Epithelial cell of esophagus (primary cell): ENCODE measurements at regions not wholly inside any gene's neighbourhood (a gene's known extent, or its start where the extent isn't known, plus 50 kb on each side); places are given as distances from the start of the nearest gene placed in this dataset.

Source experiments
- DNase-seq: peaks from one replicate; pipeline ENCODE4 v3.0.0; 2010; ENCODE audit warnings: low read depth
- H3K4me3 ChIP-seq: 2 replicates; pipeline ENCODE4 v1.5.1; 2011; ENCODE audit warnings: mild to moderate bottlenecking, low read length, control low read depth
- CTCF ChIP-seq: IDR thresholded peaks from 2 replicates; pipeline ENCODE4 v1.5.1; 2011; ENCODE audit warnings: low read depth, mild to moderate bottlenecking, low read length, control low read depth, inconsistent platforms; ENCODE audit not compliant: insufficient read depth; ENCODE audit errors: missing control alignments

- DNase-seq, result no peak
- H3K4me3 ChIP-seq, result no peak overlapping the region
- TF ChIP-seq CTCF, result no peak
These were observed 81.7 kb upstream of the NXT1 start for GRCh38 chr20:23268792-23269354.

GRCh38 chr20:23267909-23268308, 82.7 kb upstream of the NXT1 start:
- H3K4me3 ChIP-seq, result no peak overlapping the region
- TF ChIP-seq CTCF, result no peak
- DNase-seq, result no peak

DNA sequence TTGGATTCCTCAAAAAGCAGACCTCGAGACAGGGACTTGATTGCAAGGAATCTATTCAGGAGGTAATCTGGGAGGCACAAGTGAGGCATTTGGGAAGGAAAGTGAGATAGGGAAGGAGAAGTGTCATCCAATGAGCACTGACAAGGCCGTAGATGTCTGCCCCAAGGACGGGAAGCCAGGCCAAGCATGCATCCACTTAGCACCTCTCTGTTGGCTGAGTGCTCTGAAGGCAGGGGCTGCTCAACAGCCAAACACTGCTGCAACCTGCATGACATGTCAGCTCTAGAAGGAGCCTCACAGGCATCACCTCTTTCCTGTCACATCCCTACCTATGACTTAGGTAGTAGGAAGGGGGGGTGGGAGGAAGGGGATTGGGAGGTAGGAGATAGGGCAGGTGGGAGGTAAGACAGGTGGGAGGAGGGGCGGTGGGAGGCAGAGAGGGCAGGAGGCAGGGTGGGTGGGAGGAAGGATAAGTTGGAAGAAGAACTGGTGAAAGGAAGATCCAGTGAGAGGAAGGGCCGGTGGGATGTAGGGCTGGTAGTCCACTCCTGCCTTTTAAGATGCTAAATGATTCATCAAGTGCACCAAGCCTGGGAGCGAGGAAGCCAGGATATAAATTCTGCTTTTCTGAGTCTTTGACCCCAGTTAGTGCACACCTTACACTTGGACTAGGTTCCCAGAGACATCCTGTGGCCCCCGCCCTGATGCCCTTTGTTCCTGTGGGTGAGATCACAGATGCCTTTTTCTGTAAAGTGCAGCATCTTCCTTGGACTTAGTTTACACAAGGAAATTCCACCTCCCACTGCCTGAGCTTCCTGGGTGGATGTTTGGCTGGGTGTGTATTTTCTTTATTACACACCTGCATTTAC, 83.8 kb upstream of the NXT1 start:
- no peak for DNase-seq
- no peak for TF ChIP-seq CTCF

GRCh38 chr20:23265226-23265625, 85.4 kb upstream of the NXT1 start:
- no peak for DNase-seq
- TF ChIP-seq CTCF, result no peak
- no peak overlapping the region for H3K4me3 ChIP-seq

More for the DNA sequence above, 83.8 kb upstream of the NXT1 start:
- no peak overlapping the region for H3K4me3 ChIP-seq

GRCh38 chr20:23264545-23264944, 86.0 kb upstream of the NXT1 start:
- no peak for TF ChIP-seq CTCF
- H3K4me3 ChIP-seq, result no peak overlapping the region
- DNase-seq, result no peak

DNA sequence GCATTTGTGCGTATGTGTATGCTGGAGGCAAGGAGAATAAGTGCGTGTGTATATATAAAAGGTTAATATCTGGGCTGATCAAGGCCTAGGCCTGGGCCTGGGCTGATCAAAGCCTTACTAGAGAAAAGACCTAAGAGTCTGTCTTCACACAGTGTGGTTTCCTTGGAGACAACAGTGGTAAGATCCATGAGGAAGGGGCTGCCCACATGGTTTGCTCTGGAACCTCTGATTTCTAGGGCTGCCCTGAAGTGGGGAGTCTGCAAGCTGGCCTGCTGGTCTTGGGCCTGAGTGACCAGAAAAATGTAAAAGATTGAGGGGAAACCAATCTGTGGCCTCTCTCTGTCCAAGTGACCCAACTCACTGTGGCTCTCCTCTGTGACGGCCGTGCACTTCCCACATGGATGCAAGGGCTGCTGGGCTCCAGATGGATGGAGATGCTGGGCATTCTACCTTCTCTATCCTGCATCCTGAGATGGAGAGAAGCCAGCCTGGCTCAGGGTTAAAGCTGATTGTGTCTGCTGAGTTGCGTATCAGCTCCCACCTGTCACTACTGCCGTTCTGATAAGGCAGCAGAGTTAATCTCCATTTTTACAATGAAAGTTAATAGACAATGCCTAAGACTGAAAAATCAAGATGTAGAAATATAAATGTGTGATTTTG, 90.3 kb upstream of the NXT1 start:
- H3K4me3 ChIP-seq, result no peak overlapping the region
- no peak for DNase-seq
- no peak for TF ChIP-seq CTCF
